Tibial nerve (tissue), 4 donors: ENCODE measurements at regions not wholly inside any gene's neighbourhood (a gene's known extent, or its start where the extent isn't known, plus 50 kb on each side); places are given as distances from the start of the nearest gene placed in this dataset.

Experiments used
- EP300 ChIP-seq, 2 donors: sonication (generic); formaldehyde crosslinking; IDR thresholded peaks; one replicate each; pipeline ENCODE4 v1.6.1; 2017; ENCODE audit warnings: antibody characterized with exemption in 2 of 2, mild to moderate bottlenecking in 1 of 2
- TF ChIP-seq, protein P1 (sequence below), 5 experiments: fragments of 200-600 bp in 3 of 5; fragments of 450-650 bp in 2 of 5; sonication (generic) in 3 of 5; IDR thresholded peaks; one replicate each; pipeline ENCODE4 v1.5.1; 2016 to 2019; ENCODE audit warnings: antibody characterized with exemption in 5 of 5, mild to moderate bottlenecking in 3 of 5, moderate library complexity in 2 of 5

DNA sequence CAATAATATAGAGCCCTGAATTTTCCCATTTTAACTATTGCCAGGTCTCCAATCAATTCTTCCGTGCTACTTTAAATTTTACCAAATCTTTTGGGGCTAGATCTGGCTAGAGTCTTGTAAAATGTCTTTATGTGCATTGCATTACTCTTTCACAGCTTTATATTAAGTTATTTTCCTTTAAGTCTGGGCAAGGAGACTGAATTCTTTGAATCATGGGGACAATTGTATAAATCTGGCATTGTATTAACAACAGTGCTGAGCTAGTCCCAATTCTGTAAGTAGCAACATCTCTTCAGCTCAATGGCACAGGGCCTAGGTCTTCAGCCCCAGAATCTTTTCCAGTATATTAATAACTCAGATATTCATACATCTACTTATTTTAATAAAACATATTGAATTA lies 1080.4 kb upstream of the INTU start:
- TF ChIP-seq, protein P1, sequence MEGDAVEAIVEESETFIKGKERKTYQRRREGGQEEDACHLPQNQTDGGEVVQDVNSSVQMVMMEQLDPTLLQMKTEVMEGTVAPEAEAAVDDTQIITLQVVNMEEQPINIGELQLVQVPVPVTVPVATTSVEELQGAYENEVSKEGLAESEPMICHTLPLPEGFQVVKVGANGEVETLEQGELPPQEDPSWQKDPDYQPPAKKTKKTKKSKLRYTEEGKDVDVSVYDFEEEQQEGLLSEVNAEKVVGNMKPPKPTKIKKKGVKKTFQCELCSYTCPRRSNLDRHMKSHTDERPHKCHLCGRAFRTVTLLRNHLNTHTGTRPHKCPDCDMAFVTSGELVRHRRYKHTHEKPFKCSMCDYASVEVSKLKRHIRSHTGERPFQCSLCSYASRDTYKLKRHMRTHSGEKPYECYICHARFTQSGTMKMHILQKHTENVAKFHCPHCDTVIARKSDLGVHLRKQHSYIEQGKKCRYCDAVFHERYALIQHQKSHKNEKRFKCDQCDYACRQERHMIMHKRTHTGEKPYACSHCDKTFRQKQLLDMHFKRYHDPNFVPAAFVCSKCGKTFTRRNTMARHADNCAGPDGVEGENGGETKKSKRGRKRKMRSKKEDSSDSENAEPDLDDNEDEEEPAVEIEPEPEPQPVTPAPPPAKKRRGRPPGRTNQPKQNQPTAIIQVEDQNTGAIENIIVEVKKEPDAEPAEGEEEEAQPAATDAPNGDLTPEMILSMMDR (IDR thresholded peaks at IDR 0.05): no peak
- TF ChIP-seq EP300 (IDR thresholded peaks at IDR 0.05): no peak
